ENCODE measurements at regions not wholly inside any gene's neighbourhood (a gene's known extent, or its start where the extent isn't known, plus 50 kb on each side); places are given as distances from the start of the nearest gene placed in this dataset.
"Not testable (repeated sequence)": the region's sequence is repeated elsewhere in the genome, so short reads cannot be mapped to it uniquely, and the experiment has no call there.

- no peak for FAIRE-seq
These were observed 1182.3 kb downstream of the OTOL1 start for GRCh38 chr3:162678941-162679340.

- no peak for FAIRE-seq
These were observed 1187.7 kb downstream of the OTOL1 start for GRCh38 chr3:162684260-162684659.

- FAIRE-seq: no peak
These were observed 1202.7 kb downstream of the OTOL1 start for GRCh38 chr3:162699291-162699690.

- no peak for FAIRE-seq
These were observed 1204.6 kb downstream of the OTOL1 start for GRCh38 chr3:162701211-162701610.

- FAIRE-seq: no peak
These were observed 1206.3 kb downstream of the OTOL1 start for GRCh38 chr3:162702768-162703385.

- no peak for FAIRE-seq
These were observed 1207.6 kb downstream of the OTOL1 start for GRCh38 chr3:162704238-162704637.

GRCh38 chr3:162704799-162705385, 1208.3 kb downstream of the OTOL1 start:
- no peak for FAIRE-seq

- FAIRE-seq: not testable (repeated sequence)
These were observed 1211.8 kb downstream of the OTOL1 start for GRCh38 chr3:162708394-162708793.

- FAIRE-seq: not testable (repeated sequence)
These were observed 1212.5 kb downstream of the OTOL1 start for GRCh38 chr3:162708942-162709706.

GRCh38 chr3:162710332-162711112, 1213.9 kb downstream of the OTOL1 start:
- no peak for FAIRE-seq

GRCh38 chr3:162717074-162717473, 1220.5 kb downstream of the OTOL1 start:
- FAIRE-seq: not testable (repeated sequence)

- FAIRE-seq: no peak
These were observed 1222.1 kb downstream of the OTOL1 start for GRCh38 chr3:162718697-162719096.

GRCh38 chr3:162719684-162720341, 1223.2 kb downstream of the OTOL1 start:
- no peak for FAIRE-seq

- no peak for FAIRE-seq
These were observed 1225.1 kb downstream of the OTOL1 start for GRCh38 chr3:162721736-162722135.

- FAIRE-seq: no peak
These were observed 1225.7 kb downstream of the OTOL1 start for GRCh38 chr3:162722337-162722736.

- FAIRE-seq: not testable (repeated sequence)
These were observed 1226.2 kb downstream of the OTOL1 start for GRCh38 chr3:162722796-162723195.

- FAIRE-seq: no peak
These were observed 1233.1 kb downstream of the OTOL1 start for GRCh38 chr3:162729686-162730085.

GRCh38 chr3:162731961-162732360, 1235.4 kb downstream of the OTOL1 start:
- not testable (repeated sequence) for FAIRE-seq

GRCh38 chr3:162738784-162739183, 1242.2 kb downstream of the OTOL1 start:
- no peak for FAIRE-seq

- no peak for FAIRE-seq
These were observed 1244.5 kb downstream of the OTOL1 start for GRCh38 chr3:162740941-162741596.

- FAIRE-seq: no peak
These were observed 1245.6 kb downstream of the OTOL1 start for GRCh38 chr3:162742159-162742717.

- no peak for FAIRE-seq
These were observed 1246.5 kb downstream of the OTOL1 start for GRCh38 chr3:162743091-162743490.

Data from islet of Langerhans (tissue), 1 donor.